ENCODE measurements at regions not wholly inside any gene's neighbourhood (a gene's known extent, or its start where the extent isn't known, plus 50 kb on each side); places are given as distances from the start of the nearest gene placed in this dataset.

DNA sequence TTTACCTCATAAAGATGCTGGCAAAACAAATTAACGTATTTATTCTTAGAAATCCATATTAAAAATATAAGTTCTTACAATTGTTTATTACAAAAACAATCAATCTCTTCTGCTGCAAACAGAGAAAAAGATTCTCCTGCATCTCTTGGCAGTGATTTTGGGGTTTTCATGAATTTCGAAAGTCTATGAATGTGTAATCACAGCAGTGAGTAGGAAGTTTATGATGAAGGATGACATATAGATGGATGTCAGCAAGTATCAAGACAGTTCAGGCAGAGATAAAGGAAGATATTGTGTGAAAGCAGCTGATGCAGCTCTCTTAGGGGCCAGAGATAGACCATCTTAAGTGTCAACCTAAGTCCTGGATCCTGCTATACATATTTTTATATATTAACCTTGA lies 196.9 kb upstream of the BANK1 start:
- DNase-seq: no peak

DNA sequence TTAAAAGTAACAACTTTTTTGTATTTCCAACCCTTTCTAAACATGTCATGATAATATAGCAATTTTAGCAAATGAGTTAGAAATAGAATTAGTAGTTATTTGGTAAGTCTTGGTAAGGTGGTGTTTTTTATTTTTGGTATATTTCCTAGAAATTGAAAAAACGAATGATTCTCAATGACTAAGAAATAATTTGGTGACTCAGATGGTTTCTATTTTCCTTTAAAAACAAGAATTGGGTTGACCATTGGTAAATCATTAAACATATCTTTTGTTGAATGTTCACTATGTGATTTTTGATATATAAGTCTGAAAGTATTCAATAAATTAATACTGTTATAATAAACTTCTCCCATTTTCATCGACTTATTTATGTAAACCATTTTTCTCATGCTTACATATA lies 206.2 kb upstream of the BANK1 start:
- DNase-seq: no peak

DNA sequence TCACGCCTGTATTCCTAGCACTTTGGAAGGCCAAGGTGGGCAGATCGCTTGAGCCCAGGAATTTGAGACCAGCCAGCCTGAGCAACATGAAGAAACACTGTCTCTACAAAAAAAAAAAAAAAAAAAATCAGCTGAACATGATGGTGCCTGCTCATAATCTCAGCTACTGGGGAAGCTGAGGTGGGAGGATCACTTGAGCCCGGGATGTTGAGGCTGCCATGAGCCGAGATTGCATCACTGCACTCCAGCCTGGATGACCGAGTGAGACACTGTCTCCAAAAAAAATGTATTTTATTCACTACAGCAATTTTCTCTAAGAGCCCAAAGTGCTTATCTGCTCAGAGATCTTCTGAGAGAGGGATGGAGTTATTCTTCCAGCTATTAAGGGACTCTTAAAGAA lies 215.8 kb upstream of the PPP3CA start:
- DNase-seq: no peak

DNA sequence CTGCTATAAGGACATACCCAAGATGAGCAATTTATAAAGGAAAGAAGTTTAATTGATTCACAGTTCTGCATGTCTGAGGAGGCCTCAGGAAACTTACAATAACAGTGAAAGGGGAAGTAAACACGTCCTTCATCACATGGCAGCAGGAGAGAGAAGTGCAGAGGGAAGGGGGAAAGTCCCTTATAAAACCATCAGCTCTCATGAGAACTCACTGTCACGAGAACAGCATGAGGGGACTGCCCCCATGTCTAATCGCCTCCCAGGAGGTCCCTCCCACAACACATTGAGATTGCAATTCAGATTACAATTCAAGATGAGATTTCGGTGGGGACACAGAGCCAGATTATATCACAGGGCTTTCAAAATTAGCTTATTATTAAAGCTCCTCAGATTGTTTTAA lies 209.5 kb upstream of the PPP3CA start:
- no peak for DNase-seq

DNA sequence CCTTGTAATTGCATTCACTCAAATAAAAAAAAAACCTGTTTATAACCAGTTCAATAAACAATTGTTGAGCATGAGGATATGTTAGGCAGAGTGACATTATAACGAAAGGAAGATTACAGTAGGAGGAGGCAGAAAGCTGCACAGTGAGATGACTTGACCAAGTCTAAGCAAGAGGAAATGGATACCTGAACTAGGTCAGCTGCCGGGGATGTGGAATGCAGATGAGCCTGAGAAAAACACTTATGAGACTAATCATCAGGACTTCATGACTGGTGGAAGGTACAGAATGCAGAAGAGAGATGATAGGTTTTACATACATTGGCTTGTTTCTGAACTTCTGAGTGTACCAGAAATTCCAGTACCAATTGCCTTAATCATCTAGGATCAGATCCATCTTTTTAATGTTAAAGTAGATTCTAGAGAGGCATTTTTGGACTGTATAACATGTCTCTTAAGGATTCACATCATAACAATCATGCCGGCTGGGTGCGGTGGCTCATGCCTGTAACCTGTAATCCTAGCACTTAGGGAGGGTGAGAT lies 208.1 kb upstream of the PPP3CA start:
- DNase-seq: no peak

DNA sequence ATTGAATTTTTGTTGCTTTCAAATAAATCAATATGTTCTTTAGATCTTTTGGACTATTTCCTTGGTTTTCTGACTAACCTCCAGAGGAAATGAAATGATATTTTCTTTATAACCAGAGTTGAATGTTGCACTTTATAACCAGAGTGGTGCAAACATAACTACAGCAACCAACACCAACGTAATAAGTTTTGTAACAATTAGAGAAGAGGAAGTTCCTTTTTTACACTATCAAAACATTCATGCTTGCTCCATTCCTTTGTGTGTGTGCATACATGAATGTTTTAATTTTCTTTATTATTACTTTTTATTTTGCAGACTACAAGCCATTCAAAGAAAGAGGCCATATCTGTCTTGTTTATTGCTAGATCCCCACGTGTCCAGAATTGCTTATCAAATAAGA lies 193.0 kb upstream of the PPP3CA start:
- no peak for DNase-seq

DNA sequence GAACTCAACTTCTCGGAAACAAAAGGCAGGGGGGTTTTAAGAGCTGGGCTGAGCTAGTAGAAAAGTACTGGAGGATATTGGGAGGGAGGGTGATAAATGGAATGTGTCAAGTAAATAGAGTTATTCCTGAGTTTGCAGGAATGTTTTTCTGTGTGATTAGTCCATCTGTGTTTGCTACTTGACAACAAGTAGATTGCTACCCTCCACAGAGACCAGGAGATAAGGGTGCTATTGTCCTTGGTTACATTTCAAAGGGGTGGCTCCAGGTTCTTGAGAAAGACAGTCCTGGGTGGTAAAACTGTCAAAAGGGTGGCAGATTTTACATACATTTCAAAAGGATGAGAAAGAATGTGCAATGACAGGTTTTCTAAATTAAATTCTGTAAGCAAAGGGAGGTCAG lies 181.2 kb upstream of the PPP3CA start:
- no peak for DNase-seq

DNA sequence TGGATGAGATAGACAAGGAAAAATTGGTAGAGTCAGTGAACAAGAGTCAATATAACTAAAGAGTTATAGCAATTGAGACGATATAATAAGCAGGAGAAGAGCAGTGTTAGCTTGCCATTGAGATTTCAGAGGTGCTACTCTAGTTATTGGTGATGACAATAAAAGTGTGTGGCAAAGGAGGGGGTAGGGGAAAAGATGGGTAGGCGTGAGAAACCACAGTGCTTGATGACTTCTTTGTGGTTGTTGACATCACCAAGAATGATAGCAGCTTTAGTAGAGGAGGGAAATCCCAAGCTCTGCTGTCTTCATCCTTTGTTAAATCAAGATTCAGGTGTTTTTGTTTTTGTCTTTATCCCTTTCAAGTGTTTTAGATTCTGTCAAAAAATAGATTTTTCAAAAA lies 179.9 kb upstream of the PPP3CA start:
- DNase-seq: no peak

DNA sequence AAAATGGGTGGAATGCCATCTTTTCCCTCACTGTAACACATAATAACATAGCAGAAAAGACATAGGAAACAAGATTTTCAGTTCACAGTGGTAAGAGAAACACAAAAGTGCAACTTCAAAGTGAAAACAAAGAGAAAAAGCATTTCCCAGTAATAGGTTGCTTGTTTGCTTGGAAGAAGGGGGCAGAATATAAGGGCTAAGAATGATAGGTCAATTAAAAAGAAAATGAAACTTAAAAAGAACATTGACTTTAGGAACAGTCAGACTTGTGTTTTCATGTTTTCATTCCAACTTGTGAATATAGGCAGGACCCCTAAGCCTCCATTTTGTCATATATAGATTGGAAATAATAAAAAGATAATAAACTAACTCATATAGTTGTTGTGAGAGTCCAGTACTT lies 168.2 kb upstream of the PPP3CA start:
- no peak for DNase-seq

DNA sequence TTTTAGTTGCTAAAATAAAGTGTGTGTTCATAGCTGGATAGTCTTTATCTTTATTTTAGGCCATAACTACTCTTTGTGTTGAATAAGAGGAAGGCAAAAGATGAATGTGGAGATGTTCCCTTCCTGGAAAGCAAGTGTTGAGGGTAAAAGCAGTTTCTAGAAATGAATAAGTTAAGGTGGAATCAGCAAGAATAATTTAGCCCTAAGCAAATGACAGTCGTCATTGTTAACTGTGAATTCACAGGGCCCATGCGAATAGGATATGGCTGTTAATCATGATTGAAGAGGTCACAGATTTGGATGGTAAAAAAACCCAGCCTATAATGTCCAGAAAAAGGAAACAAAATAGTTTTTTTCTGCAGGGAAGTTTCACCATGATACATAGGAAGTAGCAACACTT lies 167.8 kb upstream of the PPP3CA start:
- no peak for DNase-seq

DNA sequence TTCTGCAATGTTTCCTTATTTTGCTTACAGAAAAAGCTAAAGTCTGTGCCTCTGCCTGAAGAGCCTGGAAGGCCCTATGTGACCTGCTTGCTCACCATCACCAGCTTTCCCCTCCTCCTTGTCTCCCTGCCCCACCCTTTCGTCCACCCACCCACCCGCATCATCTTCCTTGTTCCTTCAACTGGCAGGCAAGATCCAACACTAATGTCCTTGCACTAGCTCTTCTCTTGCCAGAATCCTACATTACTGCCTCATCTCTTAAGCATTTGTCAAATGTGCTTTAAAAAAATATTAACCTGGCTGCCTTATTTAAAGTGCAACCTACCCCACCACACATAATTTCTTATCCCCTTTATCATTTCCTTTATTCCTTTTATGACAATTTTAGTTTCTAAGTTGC lies 165.1 kb upstream of the PPP3CA start:
- DNase-seq: no peak

DNA sequence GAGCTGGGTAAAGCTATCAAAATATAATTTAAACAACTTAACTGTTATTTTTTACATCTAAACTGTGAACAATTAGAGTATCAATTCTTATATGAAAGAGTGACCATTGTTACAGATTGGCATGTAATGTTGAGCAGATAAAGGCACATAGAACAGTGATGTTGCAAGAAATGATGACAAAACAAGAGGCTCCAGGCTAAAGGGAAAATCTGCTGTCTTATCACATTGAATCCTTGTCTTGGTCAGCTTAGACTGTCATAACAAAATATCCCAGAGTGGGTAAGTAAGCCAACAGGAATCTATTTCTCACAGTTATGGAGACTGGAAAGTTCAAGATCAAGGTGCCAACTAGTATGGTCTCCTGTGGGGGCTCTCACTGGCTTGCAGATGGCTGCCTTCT lies 154.1 kb upstream of the PPP3CA start:
- no peak for DNase-seq

DNA sequence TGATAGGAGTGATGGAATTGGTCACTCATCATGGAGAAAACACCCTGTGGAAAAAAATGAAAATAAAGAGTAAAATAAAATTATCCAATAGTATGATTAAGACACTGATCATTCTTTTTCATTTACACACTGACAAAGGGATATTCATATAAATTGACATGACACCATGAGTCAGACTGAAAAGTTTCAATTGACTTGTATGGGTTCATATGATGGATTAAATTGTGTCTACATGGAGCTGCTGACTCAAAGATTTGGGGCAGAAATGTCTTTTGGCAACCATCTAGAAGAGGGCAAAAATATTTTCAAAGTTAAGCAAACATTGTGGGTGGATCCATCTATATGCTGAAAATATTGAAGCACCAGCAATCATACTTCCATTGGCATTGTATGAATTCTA lies 153.4 kb upstream of the PPP3CA start:
- DNase-seq: no peak

DNA sequence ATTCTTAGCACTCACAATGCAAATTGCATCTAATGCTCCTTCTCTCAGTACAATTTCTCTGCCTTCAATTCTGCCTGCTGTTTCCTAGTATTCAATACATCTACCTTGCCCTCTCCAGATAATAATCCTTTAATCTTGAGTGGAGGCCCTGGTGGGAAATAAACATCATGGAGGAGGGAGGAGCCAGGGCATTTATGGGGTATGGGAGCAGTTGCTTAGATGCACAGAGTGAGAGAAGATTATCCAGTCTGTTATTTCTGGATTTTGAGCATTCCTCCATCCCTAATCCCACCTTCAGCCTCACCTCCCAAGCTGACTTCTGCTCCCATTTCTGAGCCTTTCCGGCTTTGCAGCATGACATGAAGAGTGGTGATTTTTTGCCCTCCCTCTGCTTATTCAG lies 127.9 kb upstream of the PPP3CA start:
- no peak for DNase-seq

DNA sequence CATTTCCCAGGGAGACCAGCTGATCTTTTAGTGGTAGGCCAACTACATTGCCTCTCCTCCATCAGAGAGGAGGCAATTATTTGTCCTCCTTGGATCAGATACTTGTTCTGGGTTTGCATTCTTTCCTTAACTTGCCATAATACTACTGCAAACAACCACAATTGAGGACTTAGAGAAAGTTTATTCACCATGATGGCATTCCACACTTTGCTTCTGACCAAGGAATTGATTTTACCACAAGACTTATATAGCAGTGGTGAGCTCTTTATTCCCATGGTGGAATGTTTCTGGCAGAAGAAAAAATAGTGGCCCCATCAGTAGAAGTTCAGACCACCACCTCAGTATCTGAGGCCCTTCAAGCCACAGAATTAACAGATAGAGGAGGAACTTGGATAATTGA lies 123.9 kb upstream of the PPP3CA start:
- no peak for DNase-seq

DNA sequence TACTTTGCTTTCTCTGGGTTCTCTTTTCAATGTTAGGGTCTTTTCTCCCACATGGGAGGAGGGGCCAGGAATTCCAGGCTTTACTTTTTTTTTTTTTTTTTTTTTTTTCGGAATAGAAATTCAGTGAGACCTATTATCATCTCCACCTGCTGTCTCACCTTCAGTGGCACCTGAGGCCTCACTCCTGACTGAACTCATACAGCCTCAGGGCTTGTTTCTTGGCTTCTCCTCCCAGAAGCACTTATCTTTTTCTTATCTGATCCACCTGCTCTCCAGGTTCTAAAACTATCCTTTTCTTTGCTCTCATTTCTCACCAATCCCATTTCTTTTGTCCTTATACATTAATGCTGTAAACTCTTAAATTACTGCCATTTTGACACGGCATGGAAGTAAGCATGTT lies 117.3 kb upstream of the PPP3CA start:
- DNase-seq: no peak

DNA sequence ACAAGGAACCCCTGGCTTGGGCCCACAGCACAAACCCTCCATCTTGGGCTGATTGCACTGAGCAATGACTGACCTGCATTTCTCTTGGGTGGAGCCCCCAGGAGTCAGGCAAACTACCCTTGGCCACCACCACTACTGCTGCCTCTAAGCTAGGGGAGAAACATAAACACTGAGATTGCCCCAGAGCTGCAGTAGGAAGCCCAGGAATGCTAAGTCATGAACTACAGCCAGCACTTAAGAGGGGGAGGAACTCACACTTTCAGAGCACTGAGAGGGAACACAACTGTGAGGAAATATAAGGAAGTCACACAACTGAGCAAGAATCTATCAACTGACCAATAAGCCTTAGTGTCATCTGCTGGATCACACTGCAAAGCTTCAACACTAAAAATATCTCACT lies 111.6 kb upstream of the PPP3CA start:
- no peak for DNase-seq

DNA sequence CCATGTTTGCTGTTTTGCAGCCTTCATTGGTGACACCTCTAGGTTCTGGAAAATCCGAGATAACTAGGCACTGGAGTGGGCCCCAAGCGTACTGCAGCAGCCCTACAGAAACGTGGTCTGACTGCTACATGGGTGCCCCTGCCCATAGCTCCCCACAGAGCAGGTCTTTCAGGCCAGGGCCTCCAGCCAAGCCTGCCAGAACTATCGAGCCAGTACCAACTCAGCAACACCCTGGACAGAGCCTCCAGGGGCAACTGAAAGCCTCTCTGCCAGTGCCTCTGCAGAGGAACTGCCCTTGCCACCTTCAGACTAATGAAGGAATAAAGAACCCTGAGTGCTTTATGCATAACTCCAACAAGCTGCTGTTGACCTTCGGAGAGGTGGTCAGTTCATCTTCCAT lies 111.1 kb upstream of the PPP3CA start:
- DNase-seq: no peak

DNA sequence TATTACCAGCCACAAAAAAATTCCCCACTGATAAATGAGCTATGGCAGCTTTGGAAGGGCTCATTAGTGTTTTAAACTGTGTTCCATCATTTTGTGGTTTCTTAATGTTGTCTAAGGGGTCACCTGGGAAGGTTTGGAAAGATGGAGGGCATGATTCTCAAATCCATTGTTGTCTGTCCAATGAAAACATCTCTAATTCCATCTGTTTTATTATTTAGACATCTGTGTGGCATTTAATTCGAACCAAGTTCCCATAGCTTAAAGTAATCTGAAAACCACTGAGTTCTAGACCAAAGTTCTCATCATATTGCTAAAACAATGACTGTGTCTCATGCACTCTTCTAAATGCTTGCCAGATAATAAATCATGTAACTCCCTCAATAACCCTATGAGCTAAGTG lies 103.8 kb upstream of the PPP3CA start:
- DNase-seq: no peak

DNA sequence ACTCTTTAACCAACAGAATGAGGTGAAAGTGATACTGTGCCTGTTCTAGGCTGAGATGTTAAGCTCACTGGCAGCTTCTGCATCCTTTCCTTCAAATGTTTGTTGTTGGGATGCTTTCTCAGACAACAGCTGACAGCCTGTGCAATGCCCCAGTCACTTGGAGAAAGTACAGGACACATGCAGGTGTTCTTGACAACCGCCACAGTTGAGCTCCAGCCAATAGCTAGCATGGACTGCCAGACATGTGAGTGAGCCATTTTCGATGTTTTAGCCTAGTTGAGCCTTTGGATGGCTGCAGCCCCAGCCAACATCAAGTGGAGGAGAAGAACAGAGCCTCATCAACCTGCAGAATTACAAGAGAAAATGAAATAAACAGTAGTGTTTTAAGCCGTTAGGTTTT lies 94.1 kb upstream of the PPP3CA start:
- DNase-seq: no peak

DNA sequence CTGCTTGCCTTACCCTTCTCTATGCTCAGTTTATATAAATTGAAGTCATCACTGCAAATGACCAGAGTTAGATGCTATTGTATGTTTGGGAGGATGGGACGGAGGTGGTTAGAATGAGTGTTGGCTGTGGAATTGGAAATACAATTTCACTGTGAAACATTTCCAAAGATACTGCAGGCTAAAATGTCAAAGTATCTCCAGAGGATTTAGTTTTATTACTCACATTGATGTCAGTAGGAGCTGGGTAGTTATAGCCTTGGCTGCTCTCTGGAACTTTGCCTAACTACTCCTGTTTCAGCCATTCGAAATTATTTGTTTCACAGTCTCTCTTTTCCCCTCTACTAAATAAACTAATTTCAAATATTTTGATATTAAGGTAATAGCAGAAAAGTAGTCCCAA lies 92.6 kb upstream of the PPP3CA start:
- DNase-seq: no peak

DNA sequence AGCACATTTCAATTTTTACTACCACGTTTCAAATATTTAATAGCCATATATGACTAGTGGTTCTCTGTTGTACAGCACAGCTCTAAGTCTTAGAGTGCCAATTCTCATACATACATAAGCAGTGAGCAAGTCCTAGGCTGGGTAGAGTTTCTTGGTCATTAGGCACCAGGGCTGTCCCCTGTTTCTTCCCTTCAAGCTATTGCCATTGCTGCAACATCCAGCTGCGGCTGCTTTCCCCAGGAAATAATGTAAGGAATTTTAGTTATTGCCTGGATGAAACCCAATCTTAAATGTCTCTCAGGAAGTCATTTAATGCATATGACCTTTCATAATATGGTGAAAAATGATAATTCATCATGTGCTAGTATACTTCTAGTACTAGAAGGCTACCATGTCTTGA lies 74.1 kb upstream of the PPP3CA start:
- no peak for DNase-seq

DNA sequence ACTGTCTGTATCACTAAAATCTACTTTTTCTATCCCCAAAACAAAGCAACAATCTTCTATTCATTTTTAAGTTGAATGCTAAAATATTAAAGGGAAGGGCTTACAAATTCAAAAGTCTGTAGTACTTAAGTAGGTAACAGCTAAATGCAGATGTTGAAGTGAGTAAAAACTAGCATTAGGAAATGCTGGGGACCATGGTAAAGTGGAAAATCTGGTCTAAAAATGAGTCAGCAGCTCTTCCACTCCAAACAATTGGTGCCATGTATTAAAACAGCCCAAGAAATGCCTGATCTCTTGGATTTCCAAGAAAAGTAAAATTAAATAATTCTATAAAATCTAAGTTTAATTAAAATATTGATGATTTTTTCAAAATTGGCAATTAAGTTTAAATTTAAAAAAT lies 73.3 kb upstream of the PPP3CA start:
- DNase-seq: no peak

DNA sequence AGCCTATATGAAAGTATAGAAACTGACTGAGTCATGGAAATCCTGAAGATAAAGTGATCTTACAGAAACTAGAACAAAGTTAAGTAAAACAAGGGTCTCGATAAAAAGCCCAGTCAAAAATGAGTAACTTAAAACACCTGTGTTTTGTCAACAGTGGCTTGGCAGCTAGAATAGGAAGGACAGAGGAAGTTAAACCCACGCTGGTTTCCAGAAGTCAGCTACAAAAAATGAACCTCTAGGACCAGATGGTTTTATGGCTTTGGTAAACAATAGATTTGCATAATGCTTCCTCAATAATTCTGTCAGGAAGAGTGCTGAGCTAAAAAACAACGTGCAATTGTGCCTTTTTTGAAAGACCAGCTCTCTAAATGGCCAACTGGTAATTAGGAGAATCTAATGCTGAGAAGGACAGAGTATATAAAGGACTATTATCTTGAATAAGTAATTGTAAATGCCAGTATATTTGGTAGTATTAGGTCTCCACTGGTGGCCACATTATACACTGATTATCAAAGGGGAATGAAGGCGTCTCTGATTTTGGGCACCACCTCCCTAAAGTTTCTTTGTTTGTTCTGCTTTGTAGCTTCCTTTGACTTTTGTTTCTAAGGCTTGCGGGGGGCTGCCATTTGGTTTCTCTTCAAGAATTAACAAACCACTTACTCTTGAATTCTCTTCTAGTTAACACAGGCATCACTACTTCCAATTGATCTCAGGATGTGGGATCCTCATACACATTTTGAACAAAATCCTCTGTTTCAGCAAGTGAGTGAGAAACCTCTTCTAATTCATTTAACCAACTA lies 72.2 kb upstream of the PPP3CA start:
- no peak for DNase-seq
